Occipital lobe (tissue), 1 donor: ENCODE measurements at regions not wholly inside any gene's neighbourhood (a gene's known extent, or its start where the extent isn't known, plus 50 kb on each side); places are given as distances from the start of the nearest gene placed in this dataset.

Source experiments
- DNase-seq: peaks from one replicate; lab custom pipeline; 2025; lab: John Stamatoyannopoulos, UW

- no peak for DNase-seq
Observed at GRCh38 chr3:124174910-124175874, 183.3 kb upstream of the ROPN1 start.

GRCh38 chr3:124177071-124177470 lies 185.1 kb upstream of the ROPN1 start:
- DNase-seq = no peak

DNA sequence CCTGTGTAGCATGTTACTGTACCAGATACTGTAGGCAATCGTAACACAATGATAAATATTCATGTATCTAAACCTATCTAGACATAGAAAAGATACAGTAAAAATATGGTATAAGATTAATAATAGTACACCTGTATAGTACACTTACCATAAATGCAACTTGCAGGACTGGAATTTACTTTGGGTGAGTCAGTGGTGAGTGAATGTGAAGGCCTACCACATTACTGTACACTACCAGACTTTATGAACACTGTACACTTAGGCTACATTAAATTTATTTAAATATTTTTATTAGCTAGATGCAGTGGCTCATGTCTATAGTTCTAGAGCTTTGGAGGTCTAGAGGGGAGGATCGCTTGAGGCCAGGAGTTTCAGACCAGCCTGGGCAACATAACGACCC lies 186.6 kb upstream of the ROPN1 start:
- DNase-seq = no peak

GRCh38 chr3:124200407-124200806 lies 208.5 kb upstream of the ROPN1 start:
- DNase-seq = no peak

DNA sequence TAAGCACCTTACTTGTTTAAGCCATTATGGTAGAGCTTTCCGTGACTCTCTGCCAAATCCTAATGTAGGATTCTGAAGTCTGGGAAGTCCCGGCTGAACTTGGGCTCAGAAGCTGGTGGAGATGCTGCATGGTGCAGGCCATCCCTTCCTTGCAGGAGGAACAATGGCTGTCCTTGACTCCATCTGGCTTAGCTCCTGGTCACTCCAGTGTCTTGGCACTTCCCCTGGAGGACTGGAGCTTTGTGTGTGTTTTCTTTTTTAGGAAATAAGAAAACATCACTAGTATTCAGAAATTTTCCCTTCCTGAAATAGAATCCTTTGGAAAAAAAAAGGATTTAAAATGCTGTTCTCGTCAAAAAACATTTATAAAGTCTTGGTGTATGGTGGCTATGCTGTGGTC lies 209.3 kb upstream of the ROPN1 start:
- no peak for DNase-seq

DNA sequence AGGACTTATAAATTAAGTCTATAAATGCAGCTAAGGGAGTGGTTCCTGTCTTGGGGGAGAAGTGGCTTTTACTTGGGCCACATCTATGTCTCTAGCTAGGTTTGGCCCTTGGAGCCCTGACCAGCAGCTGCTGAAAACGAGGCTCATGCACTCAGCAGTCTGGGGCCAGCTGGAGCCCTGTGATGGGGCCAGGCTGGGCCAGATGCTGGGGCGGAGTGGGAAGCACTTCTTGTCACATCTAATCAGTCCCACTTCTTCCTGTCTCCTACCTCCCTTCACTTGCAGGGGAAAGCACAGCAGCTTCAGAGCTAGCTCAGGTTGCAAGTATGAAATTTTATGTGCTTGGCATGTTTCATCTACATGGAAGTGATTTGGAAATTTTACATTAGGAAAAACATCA lies 209.9 kb upstream of the ROPN1 start:
- DNase-seq = no peak

DNA sequence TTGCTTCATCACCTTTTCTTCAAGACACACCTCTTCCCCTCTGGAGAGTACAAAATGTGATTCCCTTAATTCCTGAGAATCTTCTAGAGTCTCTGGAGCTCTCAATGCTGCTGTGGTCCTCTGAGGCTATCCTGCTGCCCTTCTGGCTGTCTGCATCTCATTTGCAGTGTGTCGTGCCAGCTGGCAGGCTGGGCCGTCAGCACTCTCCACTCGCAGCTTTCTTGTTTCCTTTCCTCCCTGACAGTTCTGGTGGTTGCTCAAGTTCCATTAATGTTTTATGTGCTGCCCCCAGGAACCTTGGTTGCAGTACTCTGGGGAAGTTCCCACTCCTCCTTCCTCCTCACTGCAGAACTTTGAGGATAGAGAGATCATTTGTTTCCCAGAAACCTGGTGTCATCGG lies 210.8 kb upstream of the ROPN1 start:
- DNase-seq = no peak

- DNase-seq = no peak
Observed at GRCh38 chr3:124203292-124203691, 211.4 kb upstream of the ROPN1 start.

DNA sequence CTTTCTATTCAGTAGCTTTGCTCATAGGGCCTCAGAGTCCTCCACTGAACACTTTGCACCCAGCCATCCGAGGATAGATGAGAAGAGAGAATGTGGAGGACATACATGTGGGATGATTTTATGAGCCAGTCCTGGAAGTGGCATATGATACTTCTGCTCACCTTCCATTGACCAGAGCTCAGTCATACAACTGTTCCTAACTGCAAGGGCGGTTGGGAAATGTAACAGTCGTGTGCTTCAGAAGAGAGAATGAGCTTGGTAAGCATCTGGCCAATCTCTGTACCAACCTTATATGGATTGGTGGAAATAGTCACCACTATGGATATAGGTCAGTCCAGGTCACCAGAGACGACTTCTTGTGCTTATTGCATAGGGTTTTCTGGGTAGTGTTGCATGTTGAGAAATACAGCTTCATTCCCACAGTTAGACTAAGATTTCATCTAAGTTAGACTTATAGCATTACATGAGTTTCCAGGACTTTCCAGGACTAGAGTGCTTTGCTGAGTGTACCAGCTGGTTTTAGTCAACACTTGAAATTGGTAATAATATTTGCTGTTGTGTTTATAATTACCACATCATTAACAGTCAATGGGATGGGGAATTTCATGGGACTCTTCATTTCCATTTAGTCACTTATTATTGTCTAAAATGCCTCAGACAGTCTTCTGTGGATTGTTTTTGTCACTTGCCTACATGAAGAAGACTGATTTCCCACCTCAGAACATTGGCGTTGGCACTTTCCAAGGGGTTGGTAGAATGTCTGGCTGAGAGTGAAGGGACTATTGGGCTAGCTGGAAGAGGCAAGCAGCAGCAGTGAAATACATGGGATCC lies 214.5 kb upstream of the ROPN1 start:
- DNase-seq = no peak

DNA sequence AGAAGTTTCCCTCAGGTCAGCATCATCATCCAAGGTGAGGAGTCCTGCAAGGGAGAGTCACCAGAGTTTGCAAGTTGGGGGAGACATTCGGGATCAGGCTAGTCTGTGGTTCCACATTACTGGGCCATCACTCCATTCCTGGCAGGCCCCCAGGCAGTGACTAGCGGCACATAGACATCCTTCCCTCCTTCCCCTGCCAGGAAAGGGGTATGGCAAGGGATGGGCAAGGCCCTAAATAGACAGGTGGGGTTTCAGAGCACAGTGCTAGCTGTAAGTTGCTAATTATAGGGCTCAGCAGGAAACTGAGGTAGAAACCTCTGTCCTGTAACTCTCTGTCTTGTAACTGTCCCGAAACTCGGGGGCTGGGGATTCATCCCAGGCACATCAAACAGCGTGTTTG lies 215.2 kb upstream of the ROPN1 start:
- no peak for DNase-seq

GRCh38 chr3:124207873-124208485 lies 216.1 kb upstream of the ROPN1 start:
- DNase-seq = no peak

- no peak for DNase-seq
Observed at GRCh38 chr3:124209426-124209825, 217.5 kb upstream of the ROPN1 start.

- DNase-seq = no peak
Observed at GRCh38 chr3:124210899-124211298, 219.0 kb upstream of the ROPN1 start.

DNA sequence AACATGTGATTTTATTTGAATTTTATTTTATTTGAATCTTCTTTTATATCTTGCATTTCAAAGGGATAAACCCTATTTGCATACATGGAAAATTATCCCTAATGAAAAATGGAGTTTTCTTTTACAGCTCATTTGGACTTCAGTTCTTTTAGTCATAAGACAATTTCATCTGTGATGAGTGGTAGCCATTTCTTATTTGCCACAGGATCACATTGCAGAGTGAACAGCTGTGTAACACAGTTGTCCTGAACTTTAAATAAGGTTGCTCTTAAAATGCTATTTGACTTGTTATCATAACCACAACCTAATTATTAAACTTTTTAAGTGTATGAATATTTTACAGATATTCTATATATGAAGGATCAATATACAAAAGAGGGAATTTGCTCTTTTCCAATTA lies 221.7 kb upstream of the ROPN1 start:
- DNase-seq = no peak

DNA sequence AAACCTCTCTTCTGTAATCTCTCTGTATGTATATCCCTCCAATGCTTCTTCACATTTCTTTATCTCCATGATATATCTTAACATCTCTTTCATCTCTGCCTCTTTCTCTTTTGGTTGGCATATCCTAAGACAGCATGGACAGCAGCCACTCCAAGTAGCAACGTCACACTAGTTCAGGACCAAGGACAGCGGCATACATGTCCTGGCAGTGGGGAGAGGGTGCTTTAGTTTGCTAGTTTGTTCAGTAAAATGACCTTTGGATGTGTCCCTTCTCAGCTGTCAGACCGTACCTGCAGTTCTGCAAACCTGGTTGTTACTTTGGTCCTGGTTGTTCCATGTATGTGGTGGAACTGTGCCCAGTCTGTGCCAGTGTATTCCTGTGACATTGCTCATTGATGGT lies 225.6 kb upstream of the ROPN1 start:
- DNase-seq = no peak

GRCh38 chr3:124221422-124221821 lies 229.5 kb upstream of the ROPN1 start:
- no peak for DNase-seq

GRCh38 chr3:124223853-124224252 lies 231.9 kb upstream of the ROPN1 start:
- no peak for DNase-seq

DNA sequence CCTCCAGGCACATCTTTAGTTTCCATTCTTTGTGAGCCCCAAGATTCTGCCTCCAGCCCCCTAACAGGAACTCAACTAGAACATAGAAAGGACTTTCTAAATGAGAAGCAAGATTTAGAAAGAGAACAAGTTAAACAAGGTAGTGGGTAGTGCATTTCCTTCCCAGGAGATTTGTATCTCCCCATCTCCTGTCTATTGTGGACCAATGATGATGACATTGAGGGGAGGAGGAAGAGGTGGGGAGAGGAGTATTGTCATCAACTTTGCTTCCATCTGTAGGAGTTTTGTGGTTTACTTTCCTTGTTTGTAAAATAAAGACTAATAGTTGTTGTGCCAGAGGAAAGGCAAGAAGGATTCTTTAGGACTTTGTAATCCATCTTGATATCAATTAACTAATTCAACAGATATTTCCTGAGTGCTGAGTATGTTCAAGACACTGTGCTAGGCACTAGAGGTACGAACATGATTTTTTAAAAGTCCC lies 235.3 kb upstream of the ROPN1 start:
- no peak for DNase-seq

DNA sequence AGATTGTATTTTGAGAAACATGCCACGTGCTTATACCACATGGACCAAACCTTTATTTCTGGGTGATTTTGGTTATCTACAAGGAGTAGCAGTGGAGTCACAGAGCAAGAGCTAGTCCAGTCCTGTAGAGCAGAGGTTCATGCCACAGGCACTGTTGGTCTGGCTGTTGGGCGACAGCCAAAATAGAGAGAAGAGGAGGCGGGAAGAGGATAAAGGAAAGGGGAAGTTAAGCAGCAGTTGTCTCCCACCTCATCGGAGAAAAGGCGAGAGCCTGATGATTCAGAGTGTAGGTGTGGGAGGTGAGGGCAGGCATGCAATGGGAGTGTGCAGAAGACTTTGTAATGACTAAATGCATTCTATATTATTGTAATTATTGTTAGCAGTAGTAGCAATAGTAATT lies 237.5 kb upstream of the ROPN1 start:
- DNase-seq = no peak

GRCh38 chr3:124229836-124230235 lies 237.9 kb upstream of the ROPN1 start:
- no peak for DNase-seq

DNA sequence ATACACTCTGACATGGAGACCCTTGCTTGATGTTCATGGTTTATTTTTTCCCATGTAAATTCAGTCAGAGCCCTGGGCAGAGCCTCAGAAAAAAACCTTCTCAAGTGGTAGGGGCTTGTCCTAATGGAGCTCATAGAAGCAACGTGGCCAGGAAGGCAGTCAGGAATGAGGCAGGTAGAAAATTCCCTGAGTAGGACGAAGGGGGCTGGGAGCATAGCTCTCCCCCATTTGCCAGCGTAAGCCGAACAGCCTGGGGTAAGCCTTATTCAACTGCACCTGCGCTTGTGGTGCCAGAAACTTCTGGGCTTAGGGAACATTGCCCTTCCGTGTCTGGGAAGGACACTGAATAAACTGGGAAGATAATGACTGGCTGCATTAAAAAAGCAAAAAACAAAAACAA lies 238.5 kb upstream of the ROPN1 start:
- no peak for DNase-seq

DNA sequence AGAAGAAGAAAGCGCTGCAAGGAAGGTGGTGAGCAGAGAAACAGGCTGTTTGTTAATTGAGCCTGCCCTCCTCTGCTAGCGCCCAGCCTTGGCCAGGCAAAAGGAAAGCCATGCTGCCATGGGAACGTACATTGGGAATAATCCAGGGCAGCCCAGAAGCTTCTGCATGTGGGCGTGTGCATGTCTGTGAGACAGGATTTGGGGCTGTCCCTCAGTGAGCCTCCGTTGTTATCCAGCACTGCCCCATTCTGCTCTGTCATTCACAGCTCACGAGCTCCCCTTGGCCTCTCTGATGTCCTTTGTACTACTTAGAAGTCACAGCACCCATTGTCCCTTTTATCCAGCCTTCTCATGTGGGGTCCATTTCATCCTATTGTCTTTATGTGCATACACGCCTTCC lies 239.1 kb upstream of the ROPN1 start:
- DNase-seq = no peak
